ENCODE measurements at regions not wholly inside any gene's neighbourhood (a gene's known extent, or its start where the extent isn't known, plus 50 kb on each side); places are given as distances from the start of the nearest gene placed in this dataset.

GRCh38 chr4:34921391-34921790 is 1322.9 kb downstream of the ARAP2 start:
- TF ChIP-seq POLR2A (IDR thresholded peaks at IDR 0.05; ENCODE audit: low read depth, low read length) (no peak), POLR2AphosphoS5 (IDR thresholded peaks at IDR 0.05; ENCODE audit: low read depth, low read length) (no peak), TAF1 (IDR thresholded peaks at IDR 0.05; ENCODE audit: borderline replicate concordance, low read depth, low read length) (no peak)
